OCI-LY3 (cell line): ENCODE measurements at regions not wholly inside any gene's neighbourhood (a gene's known extent, or its start where the extent isn't known, plus 50 kb on each side); places are given as distances from the start of the nearest gene placed in this dataset.

Experiments used
- H2AFZ ChIP-seq: fragments of 200-600, 300-600 bp; shearing (Covaris generic); 2 replicates; pipeline ENCODE4 v1.6.0; 2014; ENCODE audit warnings: antibody characterized with exemption, low read depth, low read length
- H3K27ac ChIP-seq: fragments of 200-600, 300-600 bp; sonication (generic); 2 replicates; pipeline ENCODE4 v1.5.1; 2014; ENCODE audit warnings: mild to moderate bottlenecking, low read length, moderate library complexity, mixed read lengths
- H3K27me3 ChIP-seq: fragments of 200-600, 300-600 bp; sonication (generic); 2 replicates; pipeline ENCODE4 v1.6.1; 2014; ENCODE audit warnings: low read depth, low read length, mixed read lengths
- H3K36me3 ChIP-seq: fragments of 200-600, 300-600 bp; sonication (generic); replicated peaks from 2 replicates; pipeline ENCODE3; 2014; ENCODE audit warnings: low read depth, low read length, mixed read lengths
- H3K4me1 ChIP-seq: fragments of 300-600, 200-600 bp; sonication (generic); 2 replicates; pipeline ENCODE4 v1.6.1; 2014; ENCODE audit warnings: low read length, mixed read lengths
- H3K4me2 ChIP-seq: fragments of 200-600, 300-600 bp; sonication (generic); 2 replicates; pipeline ENCODE4 v1.6.1; 2014; ENCODE audit warnings: low read length, mixed read lengths
- H3K4me3 ChIP-seq: fragments of 300-600, 200-600 bp; sonication (generic); 2 replicates; pipeline ENCODE4 v1.5.1; 2014; ENCODE audit warnings: antibody characterized with exemption, mild to moderate bottlenecking, low read length, moderate library complexity
- H3K79me2 ChIP-seq: fragments of 300-600, 200-600 bp; shearing (Covaris generic); 2 replicates; pipeline ENCODE4 v1.6.1; 2014; ENCODE audit warnings: mild to moderate bottlenecking, low read length, mixed read lengths
- H3K9ac ChIP-seq: fragments of 300-600, 200-600 bp; shearing (Covaris generic); 2 replicates; pipeline ENCODE4 v1.6.0; 2014; ENCODE audit warnings: mild to moderate bottlenecking, low read length, moderate library complexity
- H3K9me3 ChIP-seq: fragments of 200-600, 300-600 bp; shearing (Covaris generic); 2 replicates; pipeline ENCODE4 v1.6.1; 2014; ENCODE audit warnings: low read length, mixed read lengths; ENCODE audit not compliant: insufficient read depth
- H4K20me1 ChIP-seq: fragments of 200-600, 300-600 bp; sonication (generic); 2 replicates; pipeline ENCODE4 v1.6.1; 2016; ENCODE audit warnings: low read length, mixed read lengths; ENCODE audit not compliant: insufficient read depth
- EZH2phosphoT487 ChIP-seq: fragments of 200-600 bp; shearing (Covaris generic); IDR thresholded peaks from 2 replicates; pipeline ENCODE4 v1.6.1; 2018; ENCODE audit warnings: antibody characterized with exemption, mixed run types, low read depth
- TF ChIP-seq, protein P1 (sequence below): fragments of 200-600, 300-600 bp; sonication (generic); IDR thresholded peaks from 2 replicates; pipeline ENCODE4 v1.5.1; 2014; ENCODE audit warnings: antibody characterized with exemption, low read length, low read depth

DNA sequence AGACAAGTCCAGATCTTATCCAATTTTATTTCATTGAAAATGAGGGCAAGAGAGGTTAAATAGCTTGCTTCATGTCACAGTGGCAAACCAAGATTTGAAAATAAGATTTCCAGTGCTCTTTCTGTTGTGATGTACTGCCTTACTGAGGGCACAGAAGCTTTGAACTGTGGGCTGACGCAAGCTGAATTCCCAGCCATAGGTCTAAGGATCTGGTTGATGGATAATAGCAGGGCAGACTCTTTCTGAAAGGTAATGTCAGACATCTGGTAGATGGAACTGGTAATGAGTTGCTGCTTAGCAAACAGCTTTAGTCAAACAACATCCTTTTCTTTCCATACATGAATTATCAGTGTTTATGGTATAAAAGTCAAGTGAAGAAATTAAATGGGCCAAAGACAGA lies 193.9 kb upstream of the RASGEF1B start:
- no peaks in the 10 kb centered on the region for H3K9me3 ChIP-seq
- TF ChIP-seq EZH2phosphoT487, result no peak
- TF ChIP-seq, protein P1, sequence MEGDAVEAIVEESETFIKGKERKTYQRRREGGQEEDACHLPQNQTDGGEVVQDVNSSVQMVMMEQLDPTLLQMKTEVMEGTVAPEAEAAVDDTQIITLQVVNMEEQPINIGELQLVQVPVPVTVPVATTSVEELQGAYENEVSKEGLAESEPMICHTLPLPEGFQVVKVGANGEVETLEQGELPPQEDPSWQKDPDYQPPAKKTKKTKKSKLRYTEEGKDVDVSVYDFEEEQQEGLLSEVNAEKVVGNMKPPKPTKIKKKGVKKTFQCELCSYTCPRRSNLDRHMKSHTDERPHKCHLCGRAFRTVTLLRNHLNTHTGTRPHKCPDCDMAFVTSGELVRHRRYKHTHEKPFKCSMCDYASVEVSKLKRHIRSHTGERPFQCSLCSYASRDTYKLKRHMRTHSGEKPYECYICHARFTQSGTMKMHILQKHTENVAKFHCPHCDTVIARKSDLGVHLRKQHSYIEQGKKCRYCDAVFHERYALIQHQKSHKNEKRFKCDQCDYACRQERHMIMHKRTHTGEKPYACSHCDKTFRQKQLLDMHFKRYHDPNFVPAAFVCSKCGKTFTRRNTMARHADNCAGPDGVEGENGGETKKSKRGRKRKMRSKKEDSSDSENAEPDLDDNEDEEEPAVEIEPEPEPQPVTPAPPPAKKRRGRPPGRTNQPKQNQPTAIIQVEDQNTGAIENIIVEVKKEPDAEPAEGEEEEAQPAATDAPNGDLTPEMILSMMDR, result no peak
- no peak overlapping the region for H3K4me3 ChIP-seq
- no peak overlapping the region for H2AFZ ChIP-seq
- no peaks in the 10 kb centered on the region for H3K36me3 ChIP-seq
- H3K79me2 ChIP-seq, result no peaks in the 10 kb centered on the region
- no peaks in the 10 kb centered on the region for H3K4me1 ChIP-seq
- H3K4me2 ChIP-seq, result no peak overlapping the region
- no peaks in the 10 kb centered on the region for H3K27me3 ChIP-seq
- H4K20me1 ChIP-seq, result no peaks in the 10 kb centered on the region
- H3K27ac ChIP-seq, result no peak overlapping the region
- H3K9ac ChIP-seq, result no peak overlapping the region

DNA sequence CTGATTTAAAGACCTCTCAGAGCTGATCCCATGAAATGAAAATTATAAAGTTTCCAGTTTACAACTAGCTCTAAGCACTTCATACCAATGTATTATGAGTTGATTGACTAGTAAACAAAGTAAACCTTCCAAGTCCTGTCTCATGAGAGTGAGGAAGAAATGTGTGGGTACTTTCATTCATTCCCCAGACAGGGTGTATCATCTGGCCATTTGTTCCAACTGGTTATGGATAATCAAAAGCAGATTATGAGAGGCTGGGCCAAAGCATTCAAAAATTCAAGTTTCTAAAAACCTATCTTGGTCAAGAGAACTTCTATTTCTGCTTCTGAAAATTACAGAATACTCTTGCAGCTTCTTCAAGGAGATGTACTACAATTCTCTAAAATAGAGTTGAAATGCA lies 193.3 kb upstream of the RASGEF1B start:
- H2AFZ ChIP-seq, result no peak overlapping the region
- H3K36me3 ChIP-seq, result no peaks in the 10 kb centered on the region
- no peak overlapping the region for H3K4me2 ChIP-seq
- H3K9ac ChIP-seq, result no peak overlapping the region
- H3K79me2 ChIP-seq, result no peaks in the 10 kb centered on the region
- no peaks in the 10 kb centered on the region for H3K27me3 ChIP-seq
- no peaks in the 10 kb centered on the region for H4K20me1 ChIP-seq
- no peak for TF ChIP-seq EZH2phosphoT487
- TF ChIP-seq, protein P1, result no peak
- H3K27ac ChIP-seq, result no peak overlapping the region
- no peaks in the 10 kb centered on the region for H3K4me1 ChIP-seq
- no peaks in the 10 kb centered on the region for H3K9me3 ChIP-seq
- no peak overlapping the region for H3K4me3 ChIP-seq

DNA sequence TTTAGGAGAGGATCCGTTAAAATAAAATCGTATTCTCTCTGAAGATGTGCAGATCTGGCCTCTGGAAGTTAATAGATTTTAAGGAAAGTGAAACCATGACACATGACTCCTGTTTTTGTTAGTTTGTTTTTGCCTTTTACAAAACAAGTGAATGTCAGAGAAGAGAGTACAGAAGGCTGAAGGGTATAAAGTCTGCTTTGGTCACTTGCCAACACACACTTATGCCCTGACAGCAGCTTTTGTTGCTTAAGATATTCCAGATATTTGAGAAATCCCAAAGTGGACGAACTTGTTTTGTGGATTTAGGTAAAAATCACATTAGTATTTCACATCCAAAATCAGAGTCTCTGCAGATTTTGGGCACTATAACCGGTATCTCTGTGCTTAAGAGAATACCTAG lies 192.4 kb upstream of the RASGEF1B start:
- Histone ChIP-seq H3K4me2 (no peak overlapping the region), H3K79me2 (no peaks in the 10 kb centered on the region), H3K4me3 (no peak overlapping the region), H3K27ac (no peak overlapping the region), H3K4me1 (no peaks in the 10 kb centered on the region), H3K9me3 (no peaks in the 10 kb centered on the region), H3K9ac (no peak overlapping the region), H3K27me3 (no peaks in the 10 kb centered on the region), H4K20me1 (no peaks in the 10 kb centered on the region), H2AFZ (no peak overlapping the region), H3K36me3 (no peaks in the 10 kb centered on the region)
- TF ChIP-seq, protein P1, result no peak
- no peak for TF ChIP-seq EZH2phosphoT487

DNA sequence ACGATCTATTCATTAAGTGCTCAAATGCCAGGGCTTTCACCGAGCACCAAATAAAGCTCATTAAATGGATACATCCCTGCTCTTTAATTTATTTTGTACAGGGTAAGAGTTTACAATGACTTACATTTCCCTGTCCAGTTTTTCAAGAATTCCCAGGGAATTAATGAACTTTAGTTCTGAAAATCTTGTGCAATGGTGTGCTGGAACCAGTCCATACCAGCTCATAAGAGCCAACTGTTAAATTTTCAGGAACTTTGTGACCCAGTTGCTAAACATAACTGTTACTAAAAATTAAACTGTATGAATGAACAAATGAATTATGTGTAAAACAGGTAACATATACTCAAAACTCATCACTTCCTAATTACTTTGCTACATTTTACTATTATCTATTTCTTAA lies 191.7 kb upstream of the RASGEF1B start:
- H3K27ac ChIP-seq, result no peak overlapping the region
- no peak overlapping the region for H2AFZ ChIP-seq
- TF ChIP-seq EZH2phosphoT487, result no peak
- TF ChIP-seq, protein P1, result no peak
- no peak overlapping the region for H3K4me3 ChIP-seq
- H3K36me3 ChIP-seq, result no peaks in the 10 kb centered on the region
- H4K20me1 ChIP-seq, result no peaks in the 10 kb centered on the region
- no peak overlapping the region for H3K9ac ChIP-seq
- no peaks in the 10 kb centered on the region for H3K9me3 ChIP-seq
- H3K4me2 ChIP-seq, result no peak overlapping the region
- no peaks in the 10 kb centered on the region for H3K4me1 ChIP-seq
- H3K79me2 ChIP-seq, result no peaks in the 10 kb centered on the region
- no peaks in the 10 kb centered on the region for H3K27me3 ChIP-seq
